WTC11 (cell line): ENCODE measurements at regions not wholly inside any gene's neighbourhood (a gene's known extent, or its start where the extent isn't known, plus 50 kb on each side); places are given as distances from the start of the nearest gene placed in this dataset.

Experiments
- ATAC-seq: fragments of 200-7000 bp; cut with Tn5 transposase; 2 replicates; pipeline ENCODE4 v1.10.0; 2021; ENCODE audit warnings: mild to moderate bottlenecking, moderate library complexity
- CTCF ChIA-PET: fragments of 300-600 bp; sonication (Branson Sonifier 250); formaldehyde crosslinking; loops from one replicate; lab custom pipeline; 2021; ENCODE audit warnings: antibody characterized with exemption; lab: Charles Lee
- POLR2A ChIA-PET: fragments of 350-600 bp; sonication (Branson Sonifier 250); formaldehyde crosslinking; loops from one replicate; lab custom pipeline; 2021; ENCODE audit warnings: antibody characterized with exemption; lab: Charles Lee
- DNase-seq: peaks from one replicate; pipeline ENCODE4 v3.0.0; 2021; ENCODE audit warnings: low spot score
- H3K27ac Mint-ChIP-seq: 2 replicates; pipeline ENCODE4 v1.8.0; 2021; ENCODE audit warnings: mixed read lengths
- H3K27me3 Mint-ChIP-seq: 2 replicates; pipeline ENCODE4 v1.8.0; 2021; ENCODE audit warnings: low read depth, mild to moderate bottlenecking, moderate library complexity, mixed read lengths
- H3K36me3 Mint-ChIP-seq: 2 replicates; pipeline ENCODE4 v1.8.0; 2021; ENCODE audit warnings: mixed read lengths
- H3K4me1 Mint-ChIP-seq: 2 replicates; pipeline ENCODE4 v1.8.0; 2022; ENCODE audit warnings: mixed read lengths
- H3K4me3 Mint-ChIP-seq: 2 replicates; pipeline ENCODE4 v1.8.0; 2021; ENCODE audit warnings: mild to moderate bottlenecking, moderate library complexity, mixed read lengths
- H3K9me3 Mint-ChIP-seq: 2 replicates; pipeline ENCODE4 v1.8.0; 2021; ENCODE audit warnings: mixed read lengths
- CBFB ChIP-seq: sonication (generic); formaldehyde crosslinking; IDR thresholded peaks from 2 replicates; pipeline ENCODE4 v1.8.1; 2022; ENCODE audit warnings: mild to moderate bottlenecking, low read depth, missing genetic modification reagents
- E2F4 ChIP-seq: sonication (generic); formaldehyde crosslinking; IDR thresholded peaks from 2 replicates; pipeline ENCODE4 v1.8.1; 2022; ENCODE audit warnings: low read depth, mild to moderate bottlenecking, moderate library complexity, missing genetic modification reagents, borderline replicate concordance
- ELF4 ChIP-seq: sonication (generic); formaldehyde crosslinking; IDR thresholded peaks from 2 replicates; pipeline ENCODE4 v1.8.1; 2022; ENCODE audit warnings: low read depth, mild to moderate bottlenecking, moderate library complexity, missing genetic modification reagents
- ERG ChIP-seq: fragments of 250-450 bp; sonication (Bioruptor Pico); IDR thresholded peaks from 2 replicates; pipeline ENCODE4 v1.8.0; 2021; ENCODE audit warnings: mild to moderate bottlenecking
- ESRRA ChIP-seq: sonication (generic); formaldehyde crosslinking; IDR thresholded peaks from 2 replicates; pipeline ENCODE4 v1.8.1; 2022; ENCODE audit warnings: mild to moderate bottlenecking, missing genetic modification reagents, borderline replicate concordance
- ETV6 ChIP-seq: sonication (generic); formaldehyde crosslinking; IDR thresholded peaks from 2 replicates; pipeline ENCODE4 v1.8.1; 2022; ENCODE audit warnings: mild to moderate bottlenecking, missing genetic modification reagents
- GRHL2 ChIP-seq: fragments of 250-450 bp; sonication (Bioruptor Pico); IDR thresholded peaks from 2 replicates; pipeline ENCODE4 v1.8.0; 2022; ENCODE audit warnings: mild to moderate bottlenecking, moderate library complexity; ENCODE audit not compliant: insufficient replicate concordance, severe bottlenecking
- IRF2 ChIP-seq: sonication (generic); formaldehyde crosslinking; IDR thresholded peaks from 2 replicates; pipeline ENCODE4 v1.8.0; 2022; ENCODE audit warnings: low read depth, missing genetic modification reagents, borderline replicate concordance
- JAZF1 ChIP-seq: fragments of 250-450 bp; sonication (Bioruptor Pico); IDR thresholded peaks from 2 replicates; pipeline ENCODE4 v1.9.0; 2021; ENCODE audit warnings: moderate library complexity, mild to moderate bottlenecking, inconsistent platforms
- JUN ChIP-seq: sonication (generic); formaldehyde crosslinking; IDR thresholded peaks from 2 replicates; pipeline ENCODE4 v1.8.0; 2023; ENCODE audit warnings: mild to moderate bottlenecking, missing genetic modification reagents
- OVOL2 ChIP-seq: fragments of 250-450 bp; sonication (Bioruptor Pico); IDR thresholded peaks from 2 replicates; pipeline ENCODE4 v1.9.0; 2021; ENCODE audit warnings: mild to moderate bottlenecking, borderline replicate concordance
- PREB ChIP-seq: sonication (generic); formaldehyde crosslinking; IDR thresholded peaks from 2 replicates; pipeline ENCODE4 v1.8.1; 2022; ENCODE audit warnings: mild to moderate bottlenecking, missing genetic modification reagents, moderate library complexity, borderline replicate concordance
- PRRX2 ChIP-seq: fragments of 250-450 bp; sonication (Bioruptor Pico); IDR thresholded peaks from 2 replicates; pipeline ENCODE4 v1.8.0; 2021; ENCODE audit warnings: mild to moderate bottlenecking
- SMAD4 ChIP-seq: sonication (generic); formaldehyde crosslinking; IDR thresholded peaks from 2 replicates; pipeline ENCODE4 v1.8.0; 2022; ENCODE audit warnings: mild to moderate bottlenecking, missing genetic modification reagents
- TEAD1 ChIP-seq: sonication (generic); formaldehyde crosslinking; IDR thresholded peaks from 2 replicates; pipeline ENCODE4 v1.8.0; 2022; ENCODE audit warnings: mild to moderate bottlenecking, missing genetic modification reagents
- USF2 ChIP-seq: sonication (generic); formaldehyde crosslinking; IDR thresholded peaks from 2 replicates; pipeline ENCODE4 v1.8.1; 2023; ENCODE audit warnings: mild to moderate bottlenecking, missing genetic modification reagents, moderate library complexity
- ZNF232 ChIP-seq: sonication (generic); formaldehyde crosslinking; IDR thresholded peaks from 2 replicates; pipeline ENCODE4 v1.8.0; 2022; ENCODE audit warnings: mild to moderate bottlenecking, missing genetic modification reagents
- ZNF263 ChIP-seq: sonication (generic); formaldehyde crosslinking; IDR thresholded peaks from 2 replicates; pipeline ENCODE4 v1.8.1; 2022; ENCODE audit warnings: low read depth, mild to moderate bottlenecking, moderate library complexity, missing genetic modification reagents
- ZNF317 ChIP-seq: sonication (generic); formaldehyde crosslinking; IDR thresholded peaks from 2 replicates; pipeline ENCODE4 v1.8.1; 2023; ENCODE audit warnings: low read depth, mild to moderate bottlenecking, moderate library complexity, missing genetic modification reagents, borderline replicate concordance
- ZNF416 ChIP-seq: fragments of 250-450 bp; sonication (Bioruptor Pico); IDR thresholded peaks from 2 replicates; pipeline ENCODE4 v1.9.0; 2021; ENCODE audit warnings: mild to moderate bottlenecking, inconsistent platforms
- ZNF423 ChIP-seq: fragments of 250-450 bp; sonication (Bioruptor Pico); IDR thresholded peaks from 2 replicates; pipeline ENCODE4 v2.1.2; 2022; ENCODE audit warnings: mild to moderate bottlenecking, moderate library complexity
- ZNF512 ChIP-seq: sonication (generic); formaldehyde crosslinking; IDR thresholded peaks from 2 replicates; pipeline ENCODE4 v1.8.1; 2022; ENCODE audit warnings: missing genetic modification reagents, borderline replicate concordance
- ZNF671 ChIP-seq: fragments of 250-450 bp; sonication (Bioruptor Pico); IDR thresholded peaks from 2 replicates; pipeline ENCODE4 v1.8.0; 2021; ENCODE audit warnings: mild to moderate bottlenecking
- ZSCAN18 ChIP-seq: fragments of 250-450 bp; sonication (Bioruptor Pico); IDR thresholded peaks from 2 replicates; pipeline ENCODE4 v2.1.2; 2022; ENCODE audit warnings: mild to moderate bottlenecking, moderate library complexity

GRCh38 chr5:84450617-84451414 lies 66.1 kb upstream of the EDIL3 start:
- H3K27ac Mint-ChIP-seq, result no peak overlapping the region
- DNase-seq, result no peak
- peaks cover 23% of the 10 kb centered on the region for H3K9me3 Mint-ChIP-seq
- no peaks in the 10 kb centered on the region for H3K4me1 Mint-ChIP-seq
- no peaks in the 10 kb centered on the region for H3K27me3 Mint-ChIP-seq
- TF ChIP-seq IRF2, result no peak
- TF ChIP-seq ZSCAN18 (CRISPR knock-in tag), result no peak
- TF ChIP-seq ZNF512 (CRISPR knock-in tag), result no peak
- TF ChIP-seq TEAD1 (CRISPR knock-in tag), result no peak
- TF ChIP-seq ZNF671, result no peak
- TF ChIP-seq JAZF1, result no peak
- no peak for TF ChIP-seq ETV6 (CRISPR knock-in tag)
- no peak for TF ChIP-seq ZNF232
- TF ChIP-seq ZNF317 (CRISPR knock-in tag), result no peak
- no peak for TF ChIP-seq GRHL2
- TF ChIP-seq E2F4 (CRISPR knock-in tag), result no peak
- TF ChIP-seq JUN (CRISPR knock-in tag), result no peak
- TF ChIP-seq ELF4, result no peak
- no peak for TF ChIP-seq PRRX2 (CRISPR knock-in tag)
- TF ChIP-seq OVOL2 (CRISPR knock-in tag), result no peak
- peaks cover 23% of the 10 kb centered on the region for H3K36me3 Mint-ChIP-seq
- ChIA-PET CTCF (interaction anchor here (1.0 to 1.3 kb wide), 3 partner anchors 28 to 42 kb away, joined by 3 to 4 read pairs (median 3); no protein-coding TSS in a partner anchor), POLR2A (no interaction called here)
- no peak for ATAC-seq
- H3K4me3 Mint-ChIP-seq, result no peak overlapping the region

GRCh38 chr5:84445049-84445685 lies 60.5 kb upstream of the EDIL3 start:
- ATAC-seq (no peak), DNase-seq (no peak)
- Mint-ChIP-seq H3K4me1 (no peaks in the 10 kb centered on the region), H3K9me3 (peaks cover 3% of the 10 kb centered on the region; the same call in 1 of the 2 replicates), H3K27me3 (no peaks in the 10 kb centered on the region), H3K27ac (no peak overlapping the region), H3K4me3 (no peak overlapping the region), H3K36me3 (no peaks in the 10 kb centered on the region)
- ChIA-PET CTCF (no interaction called here), POLR2A (no interaction called here)
- TF ChIP-seq PREB (CRISPR knock-in tag), result no peak
- no peak for TF ChIP-seq ZNF423 (CRISPR knock-in tag)
- TF ChIP-seq ESRRA (CRISPR knock-in tag), result no peak
- no peak for TF ChIP-seq TEAD1 (CRISPR knock-in tag)
- no peak for TF ChIP-seq SMAD4 (CRISPR knock-in tag)
- no peak for TF ChIP-seq CBFB (CRISPR knock-in tag)
- TF ChIP-seq ERG (CRISPR knock-in tag), result no peak
- no peak for TF ChIP-seq ZNF263 (CRISPR knock-in tag)
- no peak for TF ChIP-seq ZNF416 (CRISPR knock-in tag)
- TF ChIP-seq USF2 (CRISPR knock-in tag), result no peak
